ENCODE measurements at regions not wholly inside any gene's neighbourhood (a gene's known extent, or its start where the extent isn't known, plus 50 kb on each side); places are given as distances from the start of the nearest gene placed in this dataset.
A peak's percentile ranks its signal among the peaks of the same experiment; 100 is the strongest.

DNA sequence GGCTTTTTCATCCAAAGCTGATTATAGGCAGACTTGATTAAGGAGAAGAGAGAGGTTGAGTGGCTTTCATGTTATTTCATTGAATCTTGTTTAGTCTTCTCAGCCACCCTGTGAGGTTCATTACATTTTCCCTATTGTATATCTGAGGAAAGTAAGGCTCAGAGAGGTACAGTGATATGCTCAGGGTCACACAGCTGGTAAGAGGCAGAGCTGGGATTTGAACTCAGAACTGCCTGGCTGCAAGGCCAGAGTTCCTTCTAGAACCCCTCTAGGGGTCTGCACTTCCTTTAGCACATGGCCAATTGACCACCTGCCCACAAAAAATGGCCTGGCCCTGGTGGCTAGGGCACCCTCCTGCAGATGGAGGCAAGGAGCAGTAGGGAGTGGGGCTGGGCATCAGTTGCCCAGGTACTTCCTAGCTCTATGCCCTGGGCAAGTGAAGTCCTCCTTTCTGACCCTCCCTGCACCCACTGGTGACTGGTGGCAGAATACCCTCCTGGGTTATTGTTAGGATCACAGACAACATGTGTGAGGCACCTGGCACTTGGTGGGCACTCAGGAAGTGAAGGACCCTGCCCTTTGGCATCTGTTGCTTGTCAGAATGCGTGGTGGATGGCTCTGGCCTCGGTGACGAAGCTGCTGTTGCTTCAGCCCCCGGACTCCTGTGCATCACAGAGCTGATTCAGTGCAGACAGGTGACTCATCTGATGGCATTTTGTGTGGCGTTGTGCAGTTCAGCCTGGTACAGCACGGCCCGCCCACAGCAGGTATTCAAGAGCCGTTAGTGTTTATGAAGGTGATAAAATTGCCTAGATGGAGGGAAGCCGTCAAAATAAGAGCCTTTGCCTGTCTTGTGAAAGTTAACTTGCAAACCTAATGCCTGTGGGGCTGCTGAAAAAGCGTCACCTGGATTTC, 115.8 kb downstream of the SLC25A47 start:
- peak; percentile 23 to 54 for DNase-seq (ENCODE audit: low read depth in 2 of 2)

DNA sequence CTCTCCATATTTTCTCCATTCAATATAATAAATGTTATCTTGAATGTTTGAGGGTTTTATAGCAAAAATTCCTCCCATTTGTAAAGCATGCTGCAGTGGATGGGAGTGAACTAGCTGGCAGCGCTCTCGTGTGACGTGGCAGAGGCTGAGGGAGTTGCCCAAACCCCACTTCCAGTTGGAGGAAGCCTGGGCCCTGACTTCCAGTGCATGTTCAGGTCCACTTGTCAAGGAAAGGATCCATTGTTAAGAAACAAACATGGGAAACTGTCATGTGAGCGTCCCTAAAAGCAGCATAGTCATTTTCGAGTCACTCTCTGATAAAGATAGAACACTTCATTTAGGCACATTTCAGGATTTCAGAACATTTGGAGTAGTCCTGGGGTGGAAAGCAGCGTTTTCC, 116.6 kb downstream of the SLC25A47 start:
- peak in 1 of 2 donors; percentile 56 for DNase-seq (ENCODE audit: low read depth in 2 of 2)

DNA sequence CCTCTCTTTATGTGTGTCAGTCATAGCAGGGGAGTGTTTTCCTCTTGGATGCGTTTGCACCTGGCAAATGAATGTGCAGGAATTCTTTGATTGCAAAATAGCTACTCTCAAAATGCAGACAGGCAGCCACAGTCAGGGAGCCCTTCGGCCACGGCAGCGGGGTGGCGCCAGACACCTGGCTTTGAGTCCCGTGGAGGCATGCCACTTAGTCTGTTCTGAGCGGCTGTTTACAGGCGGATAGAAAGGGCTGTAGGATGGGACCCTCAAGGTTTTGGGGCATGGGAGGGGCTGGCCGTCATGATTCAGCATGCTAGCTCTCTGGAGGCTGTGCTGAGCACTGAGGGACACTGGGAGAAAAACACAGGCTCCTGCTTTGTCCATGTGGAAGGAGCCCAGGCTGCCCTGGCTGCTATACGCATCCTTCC, 117.1 kb downstream of the SLC25A47 start:
- DNase-seq (ENCODE audit: low read depth in 2 of 2), result peak; percentile 53 to 80

GRCh38 chr14:100440758-100441203, 117.6 kb downstream of the SLC25A47 start:
- DNase-seq (ENCODE audit: low read depth in 2 of 2), result no peak

- no peak for DNase-seq (ENCODE audit: low read depth in 2 of 2)
Measured at GRCh38 chr14:100441271-100441947, 118.3 kb downstream of the SLC25A47 start.

- DNase-seq (ENCODE audit: low read depth in 2 of 2), result no peak
Measured at GRCh38 chr14:100442036-100442435, 118.9 kb downstream of the SLC25A47 start.

DNA sequence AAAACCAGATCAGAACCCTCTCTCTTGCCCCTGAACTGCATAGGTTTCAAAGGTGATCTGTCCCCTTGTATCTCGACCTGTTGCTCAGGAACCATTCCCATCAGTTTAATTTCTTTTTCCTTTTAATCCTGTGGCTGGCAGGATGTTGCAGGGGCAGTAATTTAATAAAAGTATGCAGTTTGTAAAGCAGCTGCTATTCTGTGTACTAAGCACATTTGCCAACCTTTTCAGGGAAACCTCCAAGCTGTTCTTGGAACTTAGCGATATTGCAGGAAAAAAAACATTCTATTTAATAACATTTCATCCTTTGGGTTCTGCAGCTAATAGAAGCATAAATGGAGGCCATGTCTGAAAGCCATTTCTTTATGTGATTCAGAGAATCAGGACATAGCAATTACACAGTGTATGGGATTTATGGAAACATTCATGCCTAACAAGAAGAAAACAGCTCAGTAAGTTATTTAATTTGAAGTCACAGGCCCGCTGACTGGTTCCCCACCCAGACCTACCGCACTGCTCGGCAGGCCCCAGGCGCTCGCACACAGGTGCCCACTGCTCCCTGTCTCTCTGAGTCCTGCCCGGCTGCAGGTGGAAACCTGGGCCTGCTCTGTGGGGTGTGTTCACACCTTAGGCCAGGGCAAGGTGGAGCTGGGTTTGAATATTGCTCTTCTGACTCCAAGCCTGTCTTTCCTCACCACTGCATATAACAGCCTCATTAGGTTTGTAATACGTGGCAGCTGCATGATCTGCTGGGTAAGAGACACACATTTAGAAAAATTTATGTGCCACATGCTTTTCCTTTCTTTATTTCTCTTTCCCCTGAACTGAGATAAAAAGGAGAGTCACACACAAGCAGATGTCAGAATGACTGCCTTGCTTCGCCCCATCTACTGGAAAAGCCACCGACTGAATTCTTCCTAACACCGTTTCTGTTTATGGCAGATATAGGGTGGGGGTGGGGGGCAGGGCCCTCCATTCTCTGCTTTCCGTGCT, 119.7 kb downstream of the SLC25A47 start:
- DNase-seq (ENCODE audit: low read depth in 2 of 2), result no peak

DNA sequence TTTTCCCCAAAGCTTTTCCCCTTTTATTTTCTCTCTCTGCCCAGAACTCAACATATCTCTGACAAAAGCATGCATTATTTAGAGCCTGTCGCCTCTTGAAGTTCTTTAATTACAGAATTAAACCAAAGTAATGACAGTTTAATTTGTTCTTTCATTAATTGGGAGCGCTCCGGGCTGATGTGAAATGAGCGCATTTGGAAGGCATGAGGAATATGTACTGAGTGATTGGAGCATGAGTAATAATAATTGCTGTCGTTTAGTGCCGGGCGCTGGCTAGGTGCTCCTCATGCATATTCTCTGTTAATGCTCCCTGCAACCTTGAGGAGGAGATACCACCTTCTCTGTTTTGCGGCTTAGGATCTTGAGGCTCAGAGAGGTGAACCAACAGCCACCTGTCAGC, 120.5 kb downstream of the SLC25A47 start:
- DNase-seq (ENCODE audit: low read depth in 2 of 2), result no peak

- no peak for DNase-seq (ENCODE audit: low read depth in 2 of 2)
Measured at GRCh38 chr14:100445436-100446088, 122.4 kb downstream of the SLC25A47 start.

DNA sequence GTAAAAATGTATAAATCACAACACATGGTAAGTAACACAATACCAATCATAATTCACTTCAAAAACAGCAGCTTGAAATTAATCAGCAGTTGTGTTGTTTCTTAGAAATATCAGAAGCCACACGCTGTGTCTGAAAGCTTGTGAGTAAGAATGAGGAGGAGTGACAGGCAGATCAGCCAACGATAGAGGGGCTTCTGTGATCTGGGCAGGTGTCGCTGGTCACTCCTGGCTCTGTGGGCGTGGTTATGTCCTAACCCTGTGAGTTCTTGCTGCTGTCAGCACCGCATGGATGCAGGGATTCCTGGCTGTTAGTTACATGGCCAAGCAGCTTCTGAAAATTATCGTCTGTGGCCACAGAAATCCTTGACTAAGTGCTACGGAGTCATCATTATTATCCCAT, 123.4 kb downstream of the SLC25A47 start:
- DNase-seq (ENCODE audit: low read depth in 2 of 2), result no peak

DNA sequence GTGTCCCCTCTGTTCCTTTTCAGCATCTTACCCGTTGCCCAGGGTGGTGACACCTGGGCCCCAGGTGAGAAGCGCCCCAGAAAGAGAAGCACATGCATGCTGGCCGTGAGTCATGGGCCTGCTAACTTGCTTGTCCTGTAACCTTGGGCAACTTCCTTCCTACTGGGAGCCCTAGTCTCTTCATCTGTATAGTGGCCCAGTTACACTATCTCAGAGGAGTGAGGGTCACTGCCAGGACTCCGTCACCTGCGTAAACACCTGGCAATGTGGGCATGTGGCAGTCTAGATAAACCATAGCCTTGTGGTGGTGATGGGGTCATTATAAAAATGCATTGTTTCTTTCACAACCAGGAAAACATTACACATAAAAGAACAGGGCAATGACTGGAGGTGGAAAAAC, 125.2 kb downstream of the SLC25A47 start:
- DNase-seq (ENCODE audit: low read depth in 2 of 2), result no peak

DNA sequence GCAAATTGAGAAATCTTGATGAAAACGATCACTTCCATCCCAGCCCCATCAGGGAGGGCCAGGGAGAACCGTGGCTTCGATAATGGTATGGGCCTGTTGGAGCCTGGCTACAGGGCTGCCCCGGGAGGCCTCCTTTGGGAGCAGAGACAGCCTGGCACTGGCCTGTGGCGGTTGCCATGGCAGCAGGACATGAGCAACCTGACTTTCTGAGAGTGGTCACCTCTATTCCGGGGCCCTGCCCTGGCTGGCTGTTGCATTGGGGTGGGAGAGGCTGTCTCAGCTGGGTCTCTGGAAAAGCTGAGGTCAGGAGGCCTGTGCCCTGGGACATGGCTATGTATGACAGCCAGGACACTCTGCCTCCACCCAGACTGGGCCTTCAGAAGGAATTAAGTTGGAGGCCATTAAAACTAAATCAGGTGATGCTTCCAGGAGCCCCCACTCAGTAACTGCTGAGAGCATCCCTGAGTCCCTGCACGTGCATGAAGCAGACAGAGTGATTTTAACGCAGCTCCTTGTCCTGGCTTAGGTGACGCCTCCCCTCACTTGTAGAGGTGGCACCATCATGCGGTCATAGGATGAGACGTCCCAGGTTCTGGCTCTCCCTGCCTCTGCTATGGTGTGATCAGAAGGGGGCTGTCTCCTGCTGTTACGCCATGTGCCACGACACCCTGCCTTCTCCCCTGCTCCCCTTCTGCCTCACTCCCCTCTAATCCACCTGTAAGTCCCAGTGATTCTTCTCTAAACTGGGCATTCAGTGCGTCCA, 126.3 kb downstream of the SLC25A47 start:
- no peak for DNase-seq (ENCODE audit: low read depth in 2 of 2)

DNA sequence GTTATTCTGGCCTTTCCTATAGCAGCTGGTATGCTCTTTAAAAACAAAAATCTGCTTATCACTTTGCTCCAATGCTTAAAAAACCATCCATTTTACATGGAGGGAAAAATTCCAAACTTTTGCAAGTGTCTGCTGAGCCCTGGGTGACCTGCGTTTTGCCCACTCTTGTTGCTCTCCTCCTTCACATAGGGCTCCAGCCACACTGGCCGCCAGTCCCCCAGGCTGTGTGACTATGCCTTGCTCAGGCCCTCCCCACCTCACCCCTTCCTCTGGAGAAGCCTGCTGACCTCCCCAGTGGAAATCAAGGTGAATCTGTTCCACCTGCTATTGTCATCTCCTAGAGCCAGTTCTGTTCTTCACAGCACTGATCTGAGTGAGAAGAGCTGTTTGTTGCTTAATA, 126.9 kb downstream of the SLC25A47 start:
- no peak for DNase-seq (ENCODE audit: low read depth in 2 of 2)

- no peak for DNase-seq (ENCODE audit: low read depth in 2 of 2)
Measured at GRCh38 chr14:100450736-100451135, 127.6 kb downstream of the SLC25A47 start.

GRCh38 chr14:100451264-100451663, 128.1 kb downstream of the SLC25A47 start:
- DNase-seq (ENCODE audit: low read depth in 2 of 2), result no peak

DNA sequence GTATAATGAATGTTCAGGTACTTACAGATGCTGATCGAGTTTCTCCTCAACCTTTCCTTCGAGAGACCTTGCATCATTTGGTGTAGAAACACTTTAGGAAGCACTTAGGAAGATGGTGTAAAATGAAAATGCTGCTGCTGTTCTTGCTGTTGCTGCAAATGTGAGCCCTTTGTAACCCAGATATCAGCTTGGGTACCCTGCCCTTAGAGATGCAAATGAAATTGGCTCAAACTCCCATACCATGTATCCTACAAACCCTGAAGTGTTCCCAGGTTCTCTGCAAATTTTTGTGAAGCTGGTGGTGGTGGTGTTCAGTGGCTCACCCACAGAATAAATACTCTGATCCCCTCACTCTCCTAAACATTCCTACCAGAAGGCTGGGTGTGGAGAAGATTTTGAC, 130.8 kb downstream of the SLC25A47 start:
- DNase-seq (ENCODE audit: low read depth in 2 of 2), result no peak

DNA sequence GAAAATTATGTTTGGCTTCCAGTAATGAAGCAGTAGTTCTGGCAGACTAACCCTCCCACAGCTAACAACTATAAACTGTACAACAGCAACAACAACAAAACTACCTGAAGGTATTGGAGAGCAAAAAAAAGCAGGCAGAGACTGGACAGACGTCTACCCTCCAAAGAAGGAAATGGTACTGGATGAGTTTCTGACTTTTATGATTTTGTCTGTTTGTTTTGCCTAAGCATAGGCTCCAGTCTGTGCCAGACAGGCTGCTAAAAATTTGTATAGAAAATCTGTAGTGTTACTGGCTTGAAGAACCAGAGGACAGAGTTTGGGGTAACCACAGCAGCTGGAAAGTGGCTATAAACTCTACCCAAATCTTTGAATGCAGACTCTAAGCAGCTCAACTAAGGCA, 131.3 kb downstream of the SLC25A47 start:
- no peak for DNase-seq (ENCODE audit: low read depth in 2 of 2)

DNA sequence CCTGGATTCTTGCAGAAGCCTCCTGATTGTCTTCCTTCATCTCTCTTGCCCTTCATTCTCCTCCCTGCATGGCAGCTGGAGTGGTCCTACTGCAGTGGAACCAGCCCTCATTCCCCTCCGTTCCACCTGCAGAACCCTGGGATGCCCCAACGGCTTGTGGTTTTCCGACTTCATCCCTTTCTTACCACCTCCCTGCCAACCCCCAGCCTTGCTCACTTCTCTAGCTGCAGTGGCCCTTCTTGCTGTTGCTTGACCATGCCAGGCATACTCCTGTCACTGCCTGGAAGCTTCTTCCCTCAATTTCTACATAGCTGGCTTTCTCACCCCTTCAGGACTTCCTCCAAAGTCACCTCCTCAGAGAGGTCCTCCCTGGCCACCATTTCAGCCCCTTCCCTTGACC, 123.3 kb downstream of the BEGAIN start:
- DNase-seq (ENCODE audit: low read depth in 2 of 2), result no peak

- DNase-seq (ENCODE audit: low read depth in 2 of 2), result no peak
Measured at GRCh38 chr14:100466111-100466856, 120.9 kb downstream of the BEGAIN start.

Data from lung microvascular endothelial cell (primary cell).